HG02798 (cell line): ENCODE measurements at regions not wholly inside any gene's neighbourhood (a gene's known extent, or its start where the extent isn't known, plus 50 kb on each side); places are given as distances from the start of the nearest gene placed in this dataset.

ENCODE experiments used
- ATAC-seq: cut with Tn5 transposase; IDR thresholded peaks from one replicate; pipeline ENCODE4 v1.9.1; 2021; ENCODE audit warnings: mild to moderate bottlenecking; ENCODE audit not compliant: unreplicated experiment, poor library complexity

GRCh38 chr2:235333076-235333475 is 160.8 kb upstream of the AGAP1 start:
- ATAC-seq: no peak

DNA sequence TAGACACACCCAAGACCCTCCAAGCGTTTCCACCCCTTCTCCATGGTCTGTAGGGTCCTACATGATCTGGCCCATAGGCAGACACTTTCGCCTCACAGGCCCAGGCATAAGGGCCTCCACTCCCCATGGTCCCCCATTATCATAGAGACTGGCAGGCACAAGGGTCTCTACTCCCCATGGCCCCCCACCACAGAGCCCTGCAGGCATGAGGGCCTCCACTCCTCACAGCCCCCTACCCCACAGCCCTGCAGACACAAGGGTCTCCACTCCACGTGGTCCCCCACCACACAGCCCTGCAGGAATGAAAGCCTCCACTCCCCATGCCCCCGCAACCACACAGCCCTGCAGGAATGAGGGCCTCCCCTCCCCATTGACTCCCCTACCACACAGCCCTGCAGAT is 159.7 kb upstream of the AGAP1 start:
- ATAC-seq: no peak

GRCh38 chr2:235343156-235343774 is 150.6 kb upstream of the AGAP1 start:
- no peak for ATAC-seq

- ATAC-seq: no peak
Measured at GRCh38 chr2:235343869-235344268, 150.0 kb upstream of the AGAP1 start.

DNA sequence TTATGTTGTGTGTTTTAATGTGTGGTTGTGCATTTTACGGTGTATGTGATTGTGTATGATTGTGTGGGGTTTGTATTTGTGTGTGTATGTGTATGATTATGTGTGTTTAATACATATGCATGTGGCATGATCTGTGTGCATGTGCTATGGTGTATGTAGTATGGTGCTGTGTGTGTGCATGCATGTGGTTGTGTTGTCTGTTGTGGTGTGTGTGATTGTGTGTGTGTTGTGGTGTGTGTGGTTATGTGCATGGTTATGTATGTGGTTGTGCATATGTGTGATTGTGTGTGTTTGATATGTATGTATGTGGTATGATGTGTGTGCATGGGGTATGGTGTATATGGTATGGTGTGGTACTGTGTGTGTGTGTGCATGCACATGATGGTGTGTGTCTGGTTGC is 148.1 kb upstream of the AGAP1 start:
- ATAC-seq: no peak

DNA sequence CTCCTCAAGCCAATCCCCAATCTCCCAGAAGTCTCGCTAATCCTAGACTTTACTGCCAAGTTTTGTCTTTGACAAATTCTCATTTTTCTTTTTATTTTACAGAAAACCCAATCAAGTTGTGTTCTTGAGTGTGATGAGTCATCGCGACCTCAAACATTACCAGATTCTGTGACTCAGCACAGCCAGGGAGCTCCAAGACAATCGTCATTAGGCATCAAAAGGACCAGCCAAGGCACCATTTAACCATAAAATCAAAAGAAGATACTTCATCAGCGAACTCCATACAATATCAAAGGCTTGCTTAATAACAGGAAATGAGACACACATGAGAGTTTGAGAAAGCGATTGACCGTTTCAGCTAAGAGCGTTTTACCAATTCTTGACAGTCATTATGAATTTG is 146.2 kb upstream of the AGAP1 start:
- ATAC-seq: no peak

GRCh38 chr2:235348329-235348728 is 145.5 kb upstream of the AGAP1 start:
- no peak for ATAC-seq

GRCh38 chr2:235350234-235350633 is 143.6 kb upstream of the AGAP1 start:
- no peak for ATAC-seq

DNA sequence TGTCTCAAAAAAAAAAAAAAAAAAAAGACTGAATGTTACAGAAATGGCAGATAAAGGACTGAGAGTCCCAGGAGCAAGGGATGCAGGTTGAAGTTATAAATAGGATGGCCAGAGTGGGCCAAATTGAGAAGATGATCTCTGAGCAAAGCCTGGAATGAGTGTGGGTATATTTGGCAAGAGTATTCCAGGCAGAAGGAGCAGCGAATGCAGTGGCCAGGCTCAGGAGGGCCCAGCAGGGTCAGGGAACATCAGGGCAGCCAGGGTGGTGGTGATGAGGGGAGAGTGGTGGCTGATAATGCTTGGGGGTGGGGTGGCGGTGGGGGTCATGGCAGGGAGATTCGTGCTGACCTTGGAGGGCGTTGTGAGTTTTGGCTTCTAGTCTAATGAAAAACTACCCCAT is 141.3 kb upstream of the AGAP1 start:
- ATAC-seq: no peak

- no peak for ATAC-seq
Measured at GRCh38 chr2:235357881-235358280, 136.0 kb upstream of the AGAP1 start.

DNA sequence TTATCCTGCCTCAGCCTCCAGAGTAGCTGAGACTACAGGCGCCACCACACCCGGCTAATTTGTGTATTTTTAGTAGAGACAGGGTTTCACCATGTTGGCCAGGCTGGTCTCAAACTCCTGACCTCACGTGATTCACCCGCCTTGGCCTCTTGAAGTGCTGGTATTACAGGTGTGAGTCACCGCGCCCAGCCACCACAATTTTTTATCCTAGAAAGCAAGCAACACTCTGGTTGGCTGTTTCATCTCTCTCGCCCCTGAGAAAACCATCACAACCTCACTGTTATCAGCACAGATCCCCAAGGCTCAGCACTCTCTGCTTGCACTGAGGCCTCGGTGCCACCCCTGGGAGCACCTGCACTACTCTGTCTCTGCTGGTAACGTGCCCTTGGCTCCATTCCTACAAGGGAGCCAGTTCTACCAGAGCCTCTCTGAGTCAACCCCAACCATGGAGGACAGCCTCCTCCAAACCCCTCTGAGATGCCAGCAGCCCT is 134.8 kb upstream of the AGAP1 start:
- ATAC-seq: no peak

- no peak for ATAC-seq
Measured at GRCh38 chr2:235360446-235360845, 133.4 kb upstream of the AGAP1 start.

DNA sequence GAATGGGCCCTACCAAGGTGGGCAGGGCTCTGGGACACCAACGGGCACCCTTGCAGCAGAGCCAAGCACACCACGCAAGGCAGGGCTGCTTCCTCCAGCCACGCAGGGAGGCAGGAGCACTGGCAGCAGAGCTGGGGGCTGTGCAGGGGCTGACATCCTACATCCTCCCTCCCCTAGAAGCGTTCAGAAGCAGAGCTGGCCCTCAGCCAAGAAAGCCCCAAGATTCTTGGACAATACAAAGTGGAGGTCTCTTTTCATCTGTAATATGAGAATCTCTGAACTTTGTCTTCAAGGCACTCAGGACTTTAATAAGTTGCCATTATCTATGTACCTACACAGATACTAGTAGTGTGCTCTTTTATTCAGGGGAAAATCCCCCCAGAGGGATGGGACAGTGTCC is 128.1 kb upstream of the AGAP1 start:
- ATAC-seq: no peak

- no peak for ATAC-seq
Measured at GRCh38 chr2:235366390-235366789, 127.5 kb upstream of the AGAP1 start.

GRCh38 chr2:235366807-235367206 is 127.0 kb upstream of the AGAP1 start:
- no peak for ATAC-seq

- no peak for ATAC-seq
Measured at GRCh38 chr2:235371018-235371417, 122.8 kb upstream of the AGAP1 start.

- ATAC-seq: no peak
Measured at GRCh38 chr2:235373171-235373570, 120.7 kb upstream of the AGAP1 start.

DNA sequence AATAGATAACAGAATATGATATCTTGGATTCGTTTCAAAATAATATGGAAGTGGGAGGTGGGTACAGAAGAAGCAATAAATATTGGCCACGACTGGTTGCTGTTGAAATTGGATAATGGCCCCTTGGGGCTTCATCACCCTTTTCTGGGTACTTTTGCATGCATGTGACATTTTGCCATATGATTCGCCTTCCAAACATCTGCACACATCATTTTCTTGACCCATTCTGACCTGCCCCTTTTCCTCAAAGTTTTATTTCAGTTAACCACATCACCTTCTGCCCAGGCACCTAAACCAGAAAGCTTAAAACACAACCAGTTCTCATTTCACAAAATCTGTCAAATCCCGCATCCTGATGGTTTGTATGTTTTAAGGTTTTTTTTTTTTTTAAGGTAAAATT is 116.7 kb upstream of the AGAP1 start:
- no peak for ATAC-seq

DNA sequence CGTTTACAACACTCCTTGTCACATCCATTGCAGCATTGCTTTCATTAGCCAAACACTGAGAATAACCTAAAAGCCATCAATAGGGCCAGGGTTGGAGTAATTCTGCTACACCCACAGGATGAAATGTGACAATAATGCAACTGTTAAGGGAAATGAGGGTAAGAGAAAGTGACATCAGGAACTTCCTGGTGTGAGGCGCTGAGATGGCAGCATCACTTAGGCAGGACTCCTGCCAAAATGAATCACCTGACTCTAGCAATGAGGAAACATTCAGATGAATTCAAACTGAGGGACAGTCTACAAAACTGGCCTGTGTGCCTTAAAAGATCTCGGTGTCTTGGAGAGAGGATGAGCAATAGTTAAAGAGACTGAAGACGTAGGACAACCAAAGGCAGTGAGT is 115.6 kb upstream of the AGAP1 start:
- no peak for ATAC-seq

DNA sequence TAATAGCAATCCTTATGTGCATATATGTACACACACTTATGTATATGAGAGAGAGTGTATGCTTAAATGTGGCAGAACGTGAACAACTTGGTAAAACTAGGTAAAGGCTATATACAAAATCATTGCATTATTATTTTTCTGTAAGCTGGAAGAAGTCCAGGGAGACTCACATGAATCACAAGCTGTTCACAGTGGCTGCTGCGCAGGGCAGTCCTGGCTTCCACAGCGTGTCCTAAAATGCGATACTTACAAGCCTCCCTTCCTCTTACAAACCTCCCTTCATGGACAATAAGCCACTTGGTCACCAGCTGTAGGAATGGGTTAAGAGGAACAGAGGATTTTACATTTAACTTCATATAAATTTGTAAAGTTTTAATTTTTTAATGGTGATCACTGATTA is 114.9 kb upstream of the AGAP1 start:
- no peak for ATAC-seq

DNA sequence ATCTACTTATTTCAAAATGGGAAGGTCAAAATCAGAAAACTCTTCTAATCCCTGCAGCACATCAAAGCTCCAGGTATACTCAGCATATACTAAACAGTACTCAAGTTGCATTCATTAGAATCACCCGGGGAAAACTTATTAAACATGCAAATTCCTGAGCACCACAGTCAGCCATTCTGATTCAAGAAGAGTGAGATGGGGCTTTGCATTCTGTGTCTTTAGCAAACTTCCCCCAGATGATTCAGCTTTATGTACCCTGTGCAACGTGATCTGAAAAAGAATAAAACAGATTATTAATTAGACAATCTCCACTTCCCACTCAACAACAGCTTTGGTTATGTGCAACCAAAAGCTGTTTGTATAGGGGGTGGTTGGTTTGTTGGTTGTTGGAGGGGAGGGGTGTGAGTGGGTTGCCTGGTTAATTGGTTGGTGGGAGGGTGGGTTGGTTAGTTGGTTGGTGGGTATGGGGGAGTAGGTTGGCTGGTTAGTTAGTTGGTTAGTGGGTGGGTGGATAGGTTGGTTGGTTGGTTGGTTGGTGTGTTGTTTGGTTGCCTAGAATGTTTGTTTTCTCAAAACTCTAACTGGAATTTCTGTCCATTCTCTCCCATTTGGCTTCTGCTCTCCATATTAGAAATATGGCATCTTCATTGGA is 112.5 kb upstream of the AGAP1 start:
- ATAC-seq: no peak

DNA sequence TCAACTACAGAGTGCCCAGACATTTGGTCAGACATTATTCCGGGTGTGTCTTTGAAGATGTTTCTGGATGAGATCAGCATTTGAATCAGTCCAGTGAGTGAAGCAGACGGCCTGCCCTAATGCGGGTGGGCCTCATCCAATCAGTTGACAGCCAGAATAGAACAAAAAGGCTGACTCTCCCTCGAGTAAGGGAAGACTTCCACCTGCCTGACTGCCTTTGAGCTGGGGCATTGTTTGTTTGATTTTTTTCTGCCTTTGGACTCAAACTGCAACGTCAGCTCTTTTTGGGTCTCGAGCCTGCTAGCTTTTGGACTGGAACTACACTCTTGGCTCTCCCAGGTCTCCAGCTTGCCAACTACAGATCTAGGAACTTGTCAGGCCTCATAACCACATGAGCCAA is 111.7 kb upstream of the AGAP1 start:
- ATAC-seq: no peak
